HEK293T (cell line): ENCODE measurements at regions not wholly inside any gene's neighbourhood (a gene's known extent, or its start where the extent isn't known, plus 50 kb on each side); places are given as distances from the start of the nearest gene placed in this dataset.

Experiments used
- ARNT ChIP-seq: fragments of 450-650 bp; IDR thresholded peaks from 2 replicates; pipeline ENCODE4 v1.6.1; 2017; ENCODE audit warnings: mild to moderate bottlenecking
- BHLHE40 ChIP-seq: fragments of 450-650 bp; IDR thresholded peaks from 2 replicates; pipeline ENCODE4 v1.6.1; 2016; ENCODE audit warnings: mild to moderate bottlenecking, moderate library complexity, borderline replicate concordance
- CTBP1 ChIP-seq: fragments of 450-650 bp; IDR thresholded peaks from 2 replicates; pipeline ENCODE4 v1.6.1; 2016; ENCODE audit warnings: borderline replicate concordance
- ELF4 ChIP-seq: fragments of 450-650 bp; IDR thresholded peaks from 2 replicates; pipeline ENCODE4 v1.6.1; 2017; ENCODE audit warnings: antibody characterized with exemption
- FOXA1 ChIP-seq: fragments of 450-650 bp; IDR thresholded peaks from 2 replicates; pipeline ENCODE4 v1.6.1; 2016; ENCODE audit warnings: mild to moderate bottlenecking
- FOXK2 ChIP-seq: fragments of 450-650 bp; IDR thresholded peaks from 2 replicates; pipeline ENCODE4 v1.6.1; 2016; ENCODE audit warnings: mild to moderate bottlenecking
- FOXM1 ChIP-seq: fragments of 450-650 bp; IDR thresholded peaks from 2 replicates; pipeline ENCODE4 v1.6.1; 2017; ENCODE audit warnings: mild to moderate bottlenecking, borderline replicate concordance
- HDGF ChIP-seq: fragments of 450-650 bp; IDR thresholded peaks from 2 replicates; pipeline ENCODE4 v1.6.1; 2017; ENCODE audit warnings: antibody characterized with exemption, borderline replicate concordance
- L3MBTL2 ChIP-seq: fragments of 450-650 bp; conservative IDR thresholded peaks from 2 replicates; pipeline ENCODE4 v1.6.1; 2016; ENCODE audit warnings: mild to moderate bottlenecking
- SP1 ChIP-seq: fragments of 450-650 bp; IDR thresholded peaks from 2 replicates; pipeline ENCODE4 v1.6.1; 2017
- SUZ12 ChIP-seq: fragments of 450-650 bp; IDR thresholded peaks from 2 replicates; pipeline ENCODE4 v1.6.1; 2016; ENCODE audit warnings: mild to moderate bottlenecking
- ZNF384 ChIP-seq: fragments of 450-650 bp; IDR thresholded peaks from 2 replicates; pipeline ENCODE4 v1.6.1; 2016
- TF ChIP-seq, protein P1 (sequence below): fragments of 450-650 bp; IDR thresholded peaks from 2 replicates; pipeline ENCODE4 v1.6.1; 2016

DNA sequence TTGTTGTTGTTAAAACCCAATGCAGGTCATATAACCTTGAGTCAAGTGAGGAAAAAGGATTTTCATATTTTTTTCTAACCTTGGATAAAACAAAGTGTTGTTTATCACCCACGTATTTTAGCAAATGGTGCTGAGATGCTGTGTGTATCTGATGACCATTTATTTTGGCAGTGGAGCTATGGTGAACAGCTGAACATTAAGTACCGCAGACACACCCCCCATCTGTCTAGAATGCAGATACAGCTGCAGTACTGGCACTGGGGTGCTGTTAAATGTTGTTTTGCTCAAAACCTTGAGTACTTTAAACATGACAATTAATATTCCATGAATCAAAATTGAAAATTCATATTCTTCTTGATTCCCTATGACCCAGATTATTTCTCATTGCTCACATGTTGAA lies 773.3 kb upstream of the SLC39A10 start:
- no peak for TF ChIP-seq FOXM1
- no peak for TF ChIP-seq CTBP1
- no peak for TF ChIP-seq BHLHE40
- no peak for TF ChIP-seq FOXK2
- TF ChIP-seq FOXA1, result no peak
- no peak for TF ChIP-seq SP1
- TF ChIP-seq, protein P1, sequence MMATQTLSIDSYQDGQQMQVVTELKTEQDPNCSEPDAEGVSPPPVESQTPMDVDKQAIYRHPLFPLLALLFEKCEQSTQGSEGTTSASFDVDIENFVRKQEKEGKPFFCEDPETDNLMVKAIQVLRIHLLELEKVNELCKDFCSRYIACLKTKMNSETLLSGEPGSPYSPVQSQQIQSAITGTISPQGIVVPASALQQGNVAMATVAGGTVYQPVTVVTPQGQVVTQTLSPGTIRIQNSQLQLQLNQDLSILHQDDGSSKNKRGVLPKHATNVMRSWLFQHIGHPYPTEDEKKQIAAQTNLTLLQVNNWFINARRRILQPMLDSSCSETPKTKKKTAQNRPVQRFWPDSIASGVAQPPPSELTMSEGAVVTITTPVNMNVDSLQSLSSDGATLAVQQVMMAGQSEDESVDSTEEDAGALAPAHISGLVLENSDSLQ, result no peak
- TF ChIP-seq SUZ12, result no peak
- no peak for TF ChIP-seq ZNF384
- no peak for TF ChIP-seq HDGF
- no peak for TF ChIP-seq ARNT
- no peak for TF ChIP-seq L3MBTL2
- TF ChIP-seq ELF4, result no peak
